H1 (cell line): ENCODE measurements at regions not wholly inside any gene's neighbourhood (a gene's known extent, or its start where the extent isn't known, plus 50 kb on each side); places are given as distances from the start of the nearest gene placed in this dataset.

ENCODE experiments used
- CHD1 ChIP-seq: IDR thresholded peaks from 2 replicates; pipeline ENCODE4 v1.6.1; 2012; ENCODE audit warnings: low read depth, low read length, improper control_type of control experiment
- EZH2 ChIP-seq: fragments of 200-600 bp; sonication (generic); IDR thresholded peaks from 2 replicates; pipeline ENCODE4 v1.7.1; 2012; ENCODE audit warnings: low read depth, mild to moderate bottlenecking, moderate library complexity, low read length, inconsistent platforms; ENCODE audit not compliant: severe bottlenecking
- POLR2A ChIP-seq, 2 experiments: IDR thresholded peaks; 1 replicate in 1 of 2; 2 replicates in 1 of 2; pipeline ENCODE4 v1.6.1; 2011; ENCODE audit warnings: low read depth in 2 of 2, low read length in 2 of 2, mild to moderate bottlenecking in 2 of 2; ENCODE audit errors: control extremely low read depth in 1 of 2
- POLR2AphosphoS5 ChIP-seq: IDR thresholded peaks from 2 replicates; pipeline ENCODE4 v1.6.1; 2011; ENCODE audit warnings: low read depth, low read length
- POU5F1 ChIP-seq: IDR thresholded peaks from 2 replicates; pipeline ENCODE4 v1.6.1; 2011; ENCODE audit warnings: low read depth, mild to moderate bottlenecking, low read length, moderate library complexity
- RAD21 ChIP-seq, 2 experiments: IDR thresholded peaks in 1 of 2; conservative IDR thresholded peaks in 1 of 2; 2 replicates each; pipeline ENCODE4 v1.6.1; 2011; ENCODE audit warnings: low read depth in 2 of 2, low read length in 2 of 2, improper control_type of control experiment in 1 of 2, inconsistent platforms in 1 of 2, mild to moderate bottlenecking in 1 of 2, moderate library complexity in 1 of 2
- RFX5 ChIP-seq: IDR thresholded peaks from 2 replicates; pipeline ENCODE4 v1.6.1; 2011; ENCODE audit warnings: low read depth, low read length, improper control_type of control experiment, borderline replicate concordance
- RXRA ChIP-seq: IDR thresholded peaks from 2 replicates; pipeline ENCODE4 v1.6.1; 2011; ENCODE audit warnings: low read depth, mild to moderate bottlenecking, low read length, moderate library complexity; ENCODE audit not compliant: insufficient read depth
- SIN3A ChIP-seq, 2 experiments: IDR thresholded peaks in 1 of 2; conservative IDR thresholded peaks in 1 of 2; 2 replicates each; pipeline ENCODE4 v1.6.1; 2011 to 2012; ENCODE audit warnings: low read length in 2 of 2, improper control_type of control experiment in 1 of 2, low read depth in 1 of 2, mild to moderate bottlenecking in 1 of 2
- SRF ChIP-seq: IDR thresholded peaks from 2 replicates; pipeline ENCODE4 v1.6.1; 2011; ENCODE audit warnings: mild to moderate bottlenecking, low read depth, low read length, moderate library complexity
- YY1 ChIP-seq: IDR thresholded peaks from 2 replicates; pipeline ENCODE4 v1.6.1; 2011; ENCODE audit warnings: low read depth, mild to moderate bottlenecking, low read length
- TF ChIP-seq, protein P1 (sequence below), 3 experiments: IDR thresholded peaks; 1 replicate in 2 of 3; 2 replicates in 1 of 3; pipeline versions ENCODE4 v1.5.1 to v1.6.1; 2011; ENCODE audit warnings: low read length in 3 of 3, mild to moderate bottlenecking in 3 of 3, inconsistent platforms in 2 of 3, low read depth in 1 of 3, moderate library complexity in 1 of 3; ENCODE audit not compliant: insufficient read depth in 1 of 3; ENCODE audit errors: control extremely low read depth in 1 of 3
- TF ChIP-seq, protein P2 (sequence below): IDR thresholded peaks from 2 replicates; pipeline ENCODE4 v1.6.1; 2011; ENCODE audit warnings: low read depth, mild to moderate bottlenecking, low read length; ENCODE audit not compliant: insufficient read depth

DNA sequence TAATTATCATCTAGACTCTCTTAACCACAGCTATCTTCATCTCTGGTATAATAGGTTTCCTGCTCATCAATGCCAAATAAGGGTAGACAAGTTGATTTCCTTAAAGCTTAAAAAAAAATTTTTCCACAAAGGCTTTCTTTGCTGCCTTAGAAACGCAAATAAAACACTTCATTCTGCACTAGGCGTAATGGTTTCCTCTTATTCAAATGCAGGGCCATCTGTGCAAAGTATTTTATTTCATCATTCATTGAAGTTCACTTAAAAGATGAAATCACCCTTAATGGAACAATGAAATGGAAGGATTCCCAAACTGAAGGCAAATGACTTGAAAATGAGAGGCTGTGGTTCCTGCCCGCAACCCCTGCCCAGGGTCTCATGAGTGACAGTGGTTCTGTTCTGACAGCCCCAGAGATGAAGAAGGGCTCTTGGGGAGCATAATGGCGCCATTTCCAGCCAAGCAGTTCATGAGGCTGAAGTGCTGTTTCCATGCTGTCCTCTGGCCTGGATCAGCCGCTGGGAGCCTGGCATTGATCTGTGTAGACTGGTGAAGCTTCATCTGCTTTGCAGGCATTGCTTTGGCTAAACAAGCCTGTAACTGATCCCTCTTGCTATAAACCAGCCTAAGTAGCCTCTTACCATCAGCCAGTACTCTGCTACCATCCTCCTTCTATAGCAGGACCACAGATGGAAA is 276.9 kb upstream of the WWC1 start:
- no peak for TF ChIP-seq SRF
- no peak for TF ChIP-seq EZH2
- TF ChIP-seq, protein P1, sequence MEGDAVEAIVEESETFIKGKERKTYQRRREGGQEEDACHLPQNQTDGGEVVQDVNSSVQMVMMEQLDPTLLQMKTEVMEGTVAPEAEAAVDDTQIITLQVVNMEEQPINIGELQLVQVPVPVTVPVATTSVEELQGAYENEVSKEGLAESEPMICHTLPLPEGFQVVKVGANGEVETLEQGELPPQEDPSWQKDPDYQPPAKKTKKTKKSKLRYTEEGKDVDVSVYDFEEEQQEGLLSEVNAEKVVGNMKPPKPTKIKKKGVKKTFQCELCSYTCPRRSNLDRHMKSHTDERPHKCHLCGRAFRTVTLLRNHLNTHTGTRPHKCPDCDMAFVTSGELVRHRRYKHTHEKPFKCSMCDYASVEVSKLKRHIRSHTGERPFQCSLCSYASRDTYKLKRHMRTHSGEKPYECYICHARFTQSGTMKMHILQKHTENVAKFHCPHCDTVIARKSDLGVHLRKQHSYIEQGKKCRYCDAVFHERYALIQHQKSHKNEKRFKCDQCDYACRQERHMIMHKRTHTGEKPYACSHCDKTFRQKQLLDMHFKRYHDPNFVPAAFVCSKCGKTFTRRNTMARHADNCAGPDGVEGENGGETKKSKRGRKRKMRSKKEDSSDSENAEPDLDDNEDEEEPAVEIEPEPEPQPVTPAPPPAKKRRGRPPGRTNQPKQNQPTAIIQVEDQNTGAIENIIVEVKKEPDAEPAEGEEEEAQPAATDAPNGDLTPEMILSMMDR (IDR thresholded peaks at IDR 0.05; ENCODE audit: control extremely low read depth in 1 of 3, insufficient read depth in 1 of 3, low read depth in 1 of 3, low read length in 3 of 3), result no peak
- no peak for TF ChIP-seq SIN3A (conservative IDR thresholded peaks at IDR 0.05 in 1 of 2, IDR thresholded peaks at IDR 0.05 in 1 of 2; ENCODE audit: low read depth in 1 of 2, low read length in 2 of 2)
- TF ChIP-seq POLR2AphosphoS5, result no peak
- TF ChIP-seq, protein P2, sequence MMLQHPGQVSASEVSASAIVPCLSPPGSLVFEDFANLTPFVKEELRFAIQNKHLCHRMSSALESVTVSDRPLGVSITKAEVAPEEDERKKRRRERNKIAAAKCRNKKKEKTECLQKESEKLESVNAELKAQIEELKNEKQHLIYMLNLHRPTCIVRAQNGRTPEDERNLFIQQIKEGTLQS, result no peak
- no peak for TF ChIP-seq YY1
- TF ChIP-seq POU5F1, result no peak
- TF ChIP-seq POLR2A (IDR thresholded peaks at IDR 0.05; ENCODE audit: control extremely low read depth in 1 of 2, low read depth in 2 of 2, low read length in 2 of 2), result no peak
- TF ChIP-seq RXRA, result no peak
- no peak for TF ChIP-seq CHD1
- TF ChIP-seq RFX5, result no peak
- no peak for TF ChIP-seq RAD21 (IDR thresholded peaks at IDR 0.05 in 1 of 2, conservative IDR thresholded peaks at IDR 0.05 in 1 of 2; ENCODE audit: low read depth in 2 of 2, low read length in 2 of 2)
